ENCODE measurements at regions not wholly inside any gene's neighbourhood (a gene's known extent, or its start where the extent isn't known, plus 50 kb on each side); places are given as distances from the start of the nearest gene placed in this dataset.

- no peak for DNase-seq (ENCODE audit: low read depth in 2 of 2)
Observed at GRCh38 chr1:60132108-60132507, 58.5 kb upstream of the C1orf87 start.

GRCh38 chr1:60130703-60131102 lies 57.1 kb upstream of the C1orf87 start:
- DNase-seq (ENCODE audit: low read depth in 2 of 2), result no peak

- DNase-seq (ENCODE audit: low read depth in 2 of 2), result no peak
Observed at GRCh38 chr1:60129911-60130310, 56.3 kb upstream of the C1orf87 start.

DNA sequence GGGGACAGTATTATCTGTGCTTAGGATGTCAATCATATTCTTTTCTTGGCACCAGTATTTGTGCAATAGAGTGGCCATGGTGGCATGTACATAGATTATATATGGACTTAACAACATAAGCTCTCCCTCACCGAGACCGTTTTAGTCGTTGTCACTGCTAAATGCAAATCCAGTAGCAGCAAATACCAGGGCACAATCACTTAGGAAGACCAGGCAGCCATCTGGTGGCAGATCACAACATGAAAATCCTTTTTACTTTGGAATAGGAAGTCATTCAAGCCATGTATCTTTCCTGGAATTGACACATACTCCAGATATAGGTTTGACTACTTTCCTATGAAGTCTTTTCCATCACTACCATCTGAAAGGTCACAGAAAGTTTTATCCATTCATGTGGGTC lies 53.2 kb upstream of the C1orf87 start:
- no peak for DNase-seq (ENCODE audit: low read depth in 2 of 2)

Measured in fibroblast of skin of left biceps (primary cell).